Colonic mucosa (tissue), 4 donors: ENCODE measurements at regions not wholly inside any gene's neighbourhood (a gene's known extent, or its start where the extent isn't known, plus 50 kb on each side); places are given as distances from the start of the nearest gene placed in this dataset.

Experiments
- DNase-seq: peaks from one replicate; pipeline ENCODE4 v3.0.0-alpha.2; 2020
- H3K27ac ChIP-seq: fragments of 200-600 bp; one replicate; pipeline ENCODE4 v1.8.0; 2021
- H3K27me3 ChIP-seq: fragments of 200-600 bp; one replicate; pipeline ENCODE4 v1.8.0; 2021
- H3K36me3 ChIP-seq: fragments of 200-600 bp; one replicate; pipeline ENCODE4 v1.8.0; 2021
- H3K4me1 ChIP-seq: fragments of 200-600 bp; one replicate; pipeline ENCODE4 v1.8.0; 2021; ENCODE audit warnings: mild to moderate bottlenecking
- H3K4me3 ChIP-seq: fragments of 200-600 bp; one replicate; pipeline ENCODE4 v1.8.0; 2021
- H3K9ac ChIP-seq, 2 donors: one replicate each; pipeline ENCODE4 v1.7.0; 2013; ENCODE audit warnings: control low read depth in 2 of 2, low read depth in 2 of 2, low read length in 2 of 2
- H3K9me3 ChIP-seq: fragments of 200-600 bp; one replicate; pipeline ENCODE4 v1.8.0; 2021
- intact Hi-C: fragments of 100-400 bp; cut with DNase I; formaldehyde crosslinking; loops from one replicate; pipeline ENCODE4 v1.14.1; 2022
- TF ChIP-seq, protein P1 (sequence below): fragments of 200-600 bp; IDR thresholded peaks from one replicate; pipeline ENCODE4 v1.8.0; 2022; ENCODE audit warnings: antibody characterized with exemption, mild to moderate bottlenecking
- donor health status: healthy.
- donor health status: DM: no; HTN: no; CAD: no.
- donor health status: DM: no; HTN: no; CAD: no.

GRCh38 chr2:67948506-67948905 is 114.3 kb downstream of the C1D start:
- Histone ChIP-seq H3K27ac (no peak overlapping the region), H3K9me3 (no peaks in the 10 kb centered on the region), H3K27me3 (no peaks in the 10 kb centered on the region), H3K36me3 (no peaks in the 10 kb centered on the region), H3K9ac (no peak overlapping the region), H3K4me3 (no peak overlapping the region), H3K4me1 (no peaks in the 10 kb centered on the region)
- intact Hi-C loops = no loop called here
- DNase-seq = no peak
- TF ChIP-seq, protein P1, sequence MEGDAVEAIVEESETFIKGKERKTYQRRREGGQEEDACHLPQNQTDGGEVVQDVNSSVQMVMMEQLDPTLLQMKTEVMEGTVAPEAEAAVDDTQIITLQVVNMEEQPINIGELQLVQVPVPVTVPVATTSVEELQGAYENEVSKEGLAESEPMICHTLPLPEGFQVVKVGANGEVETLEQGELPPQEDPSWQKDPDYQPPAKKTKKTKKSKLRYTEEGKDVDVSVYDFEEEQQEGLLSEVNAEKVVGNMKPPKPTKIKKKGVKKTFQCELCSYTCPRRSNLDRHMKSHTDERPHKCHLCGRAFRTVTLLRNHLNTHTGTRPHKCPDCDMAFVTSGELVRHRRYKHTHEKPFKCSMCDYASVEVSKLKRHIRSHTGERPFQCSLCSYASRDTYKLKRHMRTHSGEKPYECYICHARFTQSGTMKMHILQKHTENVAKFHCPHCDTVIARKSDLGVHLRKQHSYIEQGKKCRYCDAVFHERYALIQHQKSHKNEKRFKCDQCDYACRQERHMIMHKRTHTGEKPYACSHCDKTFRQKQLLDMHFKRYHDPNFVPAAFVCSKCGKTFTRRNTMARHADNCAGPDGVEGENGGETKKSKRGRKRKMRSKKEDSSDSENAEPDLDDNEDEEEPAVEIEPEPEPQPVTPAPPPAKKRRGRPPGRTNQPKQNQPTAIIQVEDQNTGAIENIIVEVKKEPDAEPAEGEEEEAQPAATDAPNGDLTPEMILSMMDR = no peak

DNA sequence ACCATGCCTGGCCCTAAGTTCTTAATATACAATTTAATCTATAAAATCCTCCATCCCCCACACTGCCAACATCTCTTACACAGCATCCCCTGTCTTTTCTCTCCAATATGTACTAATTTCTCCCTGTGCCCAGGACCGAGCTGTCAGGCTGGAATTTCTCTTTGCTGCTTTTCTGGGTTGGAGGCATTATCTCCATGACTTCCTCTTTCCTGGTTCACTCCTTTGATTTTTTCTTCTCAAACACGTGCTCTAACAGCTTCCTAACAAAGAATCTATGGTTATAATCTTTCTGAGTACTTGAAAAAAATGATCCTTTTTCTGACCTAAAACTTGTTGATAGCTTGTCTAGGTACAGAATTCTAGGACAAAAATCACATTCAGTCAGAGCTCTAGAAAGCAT is 112.8 kb downstream of the C1D start:
- no peaks in the 10 kb centered on the region for H3K36me3 ChIP-seq
- no peaks in the 10 kb centered on the region for H3K27me3 ChIP-seq
- H3K4me1 ChIP-seq = no peaks in the 10 kb centered on the region
- TF ChIP-seq, protein P1 = no peak
- H3K9ac ChIP-seq = no peak overlapping the region
- no peak for DNase-seq
- intact Hi-C loops = no loop called here
- H3K27ac ChIP-seq = no peak overlapping the region
- no peak overlapping the region for H3K4me3 ChIP-seq
- H3K9me3 ChIP-seq = no peaks in the 10 kb centered on the region

GRCh38 chr2:67950919-67951318 is 111.9 kb downstream of the C1D start:
- Histone ChIP-seq H3K4me1 (no peaks in the 10 kb centered on the region), H3K27me3 (no peaks in the 10 kb centered on the region), H3K36me3 (no peaks in the 10 kb centered on the region), H3K27ac (no peak overlapping the region), H3K4me3 (no peak overlapping the region), H3K9me3 (no peaks in the 10 kb centered on the region), H3K9ac (no peak overlapping the region)
- intact Hi-C loops = no loop called here
- DNase-seq = no peak
- TF ChIP-seq, protein P1 = no peak

GRCh38 chr2:67952066-67952465 is 110.7 kb downstream of the C1D start:
- Histone ChIP-seq H3K9ac (no peak overlapping the region), H3K27me3 (no peaks in the 10 kb centered on the region), H3K4me3 (no peak overlapping the region), H3K27ac (no peak overlapping the region), H3K9me3 (no peaks in the 10 kb centered on the region), H3K36me3 (no peaks in the 10 kb centered on the region), H3K4me1 (no peaks in the 10 kb centered on the region)
- no peak for DNase-seq
- intact Hi-C loops = no loop called here
- TF ChIP-seq, protein P1 = no peak

DNA sequence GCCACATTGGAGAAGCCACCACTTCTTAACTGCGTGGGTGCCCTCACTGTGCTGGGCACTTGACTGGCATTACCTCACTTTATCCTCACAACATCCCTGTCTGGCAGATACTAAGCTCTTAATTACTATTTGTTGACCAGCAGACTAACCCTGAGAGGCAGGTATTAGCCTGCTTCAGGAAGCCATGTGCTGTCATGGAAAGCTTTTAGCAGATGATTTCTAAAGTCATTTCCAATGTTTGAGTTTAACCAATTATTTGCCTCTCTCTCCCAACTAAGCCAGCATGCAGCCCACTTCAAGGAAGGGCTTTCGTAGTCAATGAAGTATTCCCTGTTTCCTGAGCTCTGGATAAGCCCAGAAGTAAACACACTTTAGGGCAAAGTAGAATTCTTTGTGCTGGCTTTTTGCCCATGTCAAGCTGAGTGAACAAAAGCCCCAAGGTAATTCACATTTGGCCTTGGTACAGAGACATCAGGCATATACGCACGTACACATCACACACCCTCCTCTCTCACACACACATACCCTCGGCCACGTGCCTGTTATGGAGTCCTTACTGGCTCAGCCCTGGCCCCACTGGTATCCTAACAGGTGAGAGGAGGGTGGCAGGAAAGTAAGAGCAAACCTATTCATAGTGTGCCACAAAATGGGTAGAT is 108.6 kb downstream of the C1D start:
- peak; percentile 29 for DNase-seq
- no peaks in the 10 kb centered on the region for H3K9me3 ChIP-seq
- no peaks in the 10 kb centered on the region for H3K4me1 ChIP-seq
- H3K4me3 ChIP-seq = no peak overlapping the region
- intact Hi-C loops = no loop called here
- TF ChIP-seq, protein P1 = no peak
- no peaks in the 10 kb centered on the region for H3K36me3 ChIP-seq
- H3K9ac ChIP-seq = no peak overlapping the region
- no peaks in the 10 kb centered on the region for H3K27me3 ChIP-seq
- H3K27ac ChIP-seq = no peak overlapping the region
